ENCODE measurements at regions not wholly inside any gene's neighbourhood (a gene's known extent, or its start where the extent isn't known, plus 50 kb on each side); places are given as distances from the start of the nearest gene placed in this dataset.

DNA sequence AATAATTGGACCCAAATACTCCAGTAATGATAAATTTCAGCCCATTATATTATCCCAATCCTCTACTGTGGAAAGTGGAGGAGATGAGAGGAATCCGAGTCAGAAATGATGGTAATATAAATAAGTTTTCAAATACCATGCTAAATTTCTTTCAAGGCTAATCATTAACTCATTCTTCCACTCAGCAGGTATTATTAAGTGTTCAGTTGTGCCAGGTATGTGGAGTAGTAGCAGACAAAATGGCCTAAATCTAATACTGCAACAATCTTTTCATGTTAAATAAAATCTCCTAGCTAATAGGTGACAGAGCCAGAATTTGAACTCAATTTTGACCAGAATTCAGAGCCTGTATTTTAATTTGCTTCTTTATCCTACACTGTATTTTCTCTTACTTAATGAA is 538.6 kb upstream of the ROBO2 start:
- TF ChIP-seq POLR2A (IDR thresholded peaks at IDR 0.05; ENCODE audit: low read depth, low read length) (no peak), POLR2AphosphoS5 (IDR thresholded peaks at IDR 0.05; ENCODE audit: low read depth, low read length) (no peak)
